ENCODE measurements at regions not wholly inside any gene's neighbourhood (a gene's known extent, or its start where the extent isn't known, plus 50 kb on each side); places are given as distances from the start of the nearest gene placed in this dataset.

GRCh38 chr14:99066378-99066777, 205.6 kb downstream of the BCL11B start:
- FAIRE-seq = no peak
- BruUV-seq (replicated peaks) = no TSS peak
- dilution Hi-C loops (cut with MboI; ENCODE audit: extremely low pct_ligation_motif_present, low sequenced_read_pairs) = no loop called here

More at GRCh38 chr14:99066378-99066777, 205.6 kb downstream of the BCL11B start:
- DNase-seq (ENCODE audit: low read depth, low spot score) = no peak
- H3K9me1 ChIP-seq (replicated peaks; ENCODE audit: control insufficient read depth, extremely low read depth, insufficient read depth, low read length) = no peaks in the 10 kb centered on the region
- intact Hi-C loops (cut with micrococcal nuclease) = no loop called here
- no peak overlapping the region for H3K4me3 ChIP-seq (replicated peaks in 1 of 3; ENCODE audit: insufficient read depth in 1 of 3, low read depth in 1 of 3, low read length in 3 of 3)
- H3K27ac ChIP-seq (ENCODE audit: insufficient read depth, low read depth, low read length) = no peak overlapping the region
- CTCF ChIA-PET = no interaction called here
- H3K9me3 ChIP-seq (replicated peaks; ENCODE audit: control insufficient read depth, insufficient read depth, low read length) = peaks cover 12% of the 10 kb centered on the region
- H3K4me2 ChIP-seq (ENCODE audit: insufficient read depth, low read length) = no peak overlapping the region
- no peaks in the 10 kb centered on the region for H4K20me1 ChIP-seq (replicated peaks; ENCODE audit: control insufficient read depth, extremely low read depth, insufficient read depth, low read length)
- H3K36me3 ChIP-seq (ENCODE audit: control insufficient read depth in 2 of 2, extremely low read depth in 1 of 2, insufficient read depth in 2 of 2, low read length in 2 of 2) = no peaks in the 10 kb centered on the region
- TF ChIP-seq CTCF (IDR thresholded peaks at IDR 0.05; ENCODE audit: extremely low read depth in 1 of 2, insufficient read depth in 1 of 2, low read depth in 1 of 2, low read length in 2 of 2) (no peak), EZH2 (IDR thresholded peaks at IDR 0.05; ENCODE audit: borderline replicate concordance, low read depth, low read length, severe bottlenecking) (no peak), JUN (IDR thresholded peaks at IDR 0.05; ENCODE audit: borderline replicate concordance, insufficient read depth, insufficient read length, low read depth) (no peak), GATA2 (IDR thresholded peaks at IDR 0.05; ENCODE audit: insufficient read depth, insufficient read length, low read depth, low read length) (no peak), MAX (IDR thresholded peaks at IDR 0.05; ENCODE audit: insufficient read depth, insufficient read length) (no peak), POLR2A (IDR thresholded peaks at IDR 0.05; ENCODE audit: low read depth, low read length) (no peak), MYC (IDR thresholded peaks at IDR 0.05; ENCODE audit: low read depth, low read length) (no peak), FOS (IDR thresholded peaks at IDR 0.05; ENCODE audit: borderline replicate concordance, insufficient read depth, low read length) (no peak), POLR2AphosphoS5 (IDR thresholded peaks at IDR 0.05; ENCODE audit: insufficient read depth, low read depth, low read length) (no peak)
- no peaks in the 10 kb centered on the region for H3K79me2 ChIP-seq (ENCODE audit: control insufficient read depth, insufficient read depth, low read length)
- H2AFZ ChIP-seq (ENCODE audit: low read depth, low read length) = no peak overlapping the region
- POLR2A ChIA-PET = no interaction called here
- H3K4me1 ChIP-seq (ENCODE audit: control insufficient read depth, extremely low read depth, insufficient read depth, low read length) = no peaks in the 10 kb centered on the region
- no peaks in the 10 kb centered on the region for H3K27me3 ChIP-seq (ENCODE audit: control insufficient read depth in 2 of 2, insufficient read depth in 2 of 2, low read length in 2 of 2)
- no peak overlapping the region for H3K9ac ChIP-seq (replicated peaks; ENCODE audit: extremely low read depth, insufficient read depth, low read length)
